KG1 (cell line): ENCODE measurements at regions not wholly inside any gene's neighbourhood (a gene's known extent, or its start where the extent isn't known, plus 50 kb on each side); places are given as distances from the start of the nearest gene placed in this dataset.

ENCODE experiments used
- DNase-seq: peaks from one replicate; lab custom pipeline; 2025; lab: John Stamatoyannopoulos, UW

GRCh38 chrX:146144039-146144438 is 326.4 kb downstream of the SLITRK2 start:
- no peak for DNase-seq

GRCh38 chrX:146154191-146154590 is 336.6 kb downstream of the SLITRK2 start:
- no peak for DNase-seq

GRCh38 chrX:146160443-146161203 is 343.0 kb downstream of the SLITRK2 start:
- DNase-seq, result no peak

- no peak for DNase-seq
These were observed 356.1 kb downstream of the SLITRK2 start for GRCh38 chrX:146173742-146174141.

GRCh38 chrX:146181858-146182257 is 364.2 kb downstream of the SLITRK2 start:
- DNase-seq, result no peak

- no peak for DNase-seq
These were observed 368.9 kb downstream of the SLITRK2 start for GRCh38 chrX:146186540-146186939.

- DNase-seq, result no peak
These were observed 371.7 kb downstream of the SLITRK2 start for GRCh38 chrX:146189371-146189770.

- no peak for DNase-seq
These were observed 391.2 kb downstream of the SLITRK2 start for GRCh38 chrX:146208821-146209220.

- DNase-seq, result no peak
These were observed 406.8 kb downstream of the SLITRK2 start for GRCh38 chrX:146224442-146224841.

GRCh38 chrX:146238173-146238572 is 420.5 kb downstream of the SLITRK2 start:
- no peak for DNase-seq

GRCh38 chrX:146241902-146242301 is 424.3 kb downstream of the SLITRK2 start:
- no peak for DNase-seq

GRCh38 chrX:146243041-146243440 is 425.4 kb downstream of the SLITRK2 start:
- DNase-seq, result no peak

GRCh38 chrX:146259207-146259606 is 441.6 kb downstream of the SLITRK2 start:
- DNase-seq, result no peak

GRCh38 chrX:146264763-146265375 is 447.2 kb downstream of the SLITRK2 start:
- DNase-seq, result no peak

- peak; percentile 0 for DNase-seq
These were observed 460.8 kb downstream of the SLITRK2 start for GRCh38 chrX:146278381-146278780.
